AG09319 (cell line): ENCODE measurements at regions not wholly inside any gene's neighbourhood (a gene's known extent, or its start where the extent isn't known, plus 50 kb on each side); places are given as distances from the start of the nearest gene placed in this dataset.
"Not testable (repeated sequence)": the region's sequence is repeated elsewhere in the genome, so short reads cannot be mapped to it uniquely, and the experiment has no call there.

Source experiments
- DNase-seq: peaks from one replicate; pipeline ENCODE4 v3.0.0-alpha.2; 2010; ENCODE audit warnings: low read depth; ENCODE audit errors: extremely low read depth
- CTCF ChIP-seq: IDR thresholded peaks from 2 replicates; pipeline ENCODE4 v1.5.1; 2011; ENCODE audit warnings: low read depth, mild to moderate bottlenecking, inconsistent platforms, low read length, moderate library complexity

GRCh38 chr1:143689781-143690180, 282.0 kb downstream of the FAM72C start:
- TF ChIP-seq CTCF: no peak
- no peak for DNase-seq

- no peak for TF ChIP-seq CTCF
- no peak for DNase-seq
Observed at GRCh38 chr1:143680304-143680703, 291.5 kb downstream of the FAM72C start.

- no peak for DNase-seq
- no peak for TF ChIP-seq CTCF
Observed at GRCh38 chr1:143672983-143673382, 298.8 kb downstream of the FAM72C start.

GRCh38 chr1:143667730-143668129, 304.1 kb downstream of the FAM72C start:
- DNase-seq: no peak
- TF ChIP-seq CTCF: no peak

GRCh38 chr1:143666851-143667250, 304.9 kb downstream of the FAM72C start:
- no peak for TF ChIP-seq CTCF
- no peak for DNase-seq

- DNase-seq: no peak
- no peak for TF ChIP-seq CTCF
Observed at GRCh38 chr1:143665606-143666005, 306.2 kb downstream of the FAM72C start.

- DNase-seq: not testable (repeated sequence)
Observed at GRCh38 chr1:143663056-143663455, 308.7 kb downstream of the FAM72C start.

GRCh38 chr1:143661418-143662101, 310.2 kb downstream of the FAM72C start:
- no peak for DNase-seq

More at GRCh38 chr1:143661418-143662101, 310.2 kb downstream of the FAM72C start:
- TF ChIP-seq CTCF: no peak
